SK-N-SH (cell line): ENCODE measurements at regions not wholly inside any gene's neighbourhood (a gene's known extent, or its start where the extent isn't known, plus 50 kb on each side); places are given as distances from the start of the nearest gene placed in this dataset.

ENCODE experiments used
- CTCF ChIA-PET: fragments of 300-600, 350-600 bp; formaldehyde crosslinking; extraction: SDS; loops from one replicate; lab custom pipeline; 2021; lab: Yijun Ruan, JAX
- POLR2A ChIA-PET: fragments of 350-600 bp; sonication (Branson Sonifier 250); formaldehyde crosslinking; extraction: SDS; loops from one replicate; lab custom pipeline; 2020; ENCODE audit warnings: antibody characterized with exemption, inconsistent platforms; lab: Yijun Ruan, JAX
- DNase-seq: peaks from one replicate; pipeline ENCODE4 v3.0.0; 2012
- H2AFZ ChIP-seq: fragments of 200-600 bp; sonication (generic); 2 replicates; pipeline ENCODE4 v1.8.1; 2016; ENCODE audit warnings: antibody characterized with exemption, mild to moderate bottlenecking, low read depth
- H3F3A ChIP-seq: fragments of 200-600 bp; sonication (generic); replicated peaks from 2 replicates; pipeline ENCODE3; 2016; ENCODE audit warnings: antibody characterized with exemption, mild to moderate bottlenecking; ENCODE audit not compliant: insufficient read depth
- H3K27ac ChIP-seq, 2 experiments: fragments of 200-500 bp in 1 of 2; fragments of 200-600 bp in 1 of 2; sonication (Bioruptor generic) in 1 of 2; sonication (generic), shearing (Covaris generic) in 1 of 2; 2 replicates each; pipeline versions ENCODE4 v1.5.1 to v1.6.1; 2014 to 2016; ENCODE audit warnings: low read depth in 2 of 2, inconsistent platforms in 1 of 2, low read length in 1 of 2, mild to moderate bottlenecking in 1 of 2, mixed read lengths in 1 of 2
- H3K27me3 ChIP-seq: fragments of 200-600 bp; sonication (generic), shearing (Covaris generic); 2 replicates; pipeline ENCODE4 v1.6.1; 2016; ENCODE audit warnings: mixed run types; ENCODE audit not compliant: insufficient read depth
- H3K36me3 ChIP-seq, 2 experiments: fragments of 200-500 bp in 1 of 2; fragments of 200-600 bp in 1 of 2; sonication (Bioruptor generic) in 1 of 2; sonication (generic) in 1 of 2; replicated peaks in 1 of 2; 2 replicates each; pipeline versions ENCODE3 to v1.5.1; 2014 to 2016; ENCODE audit warnings: low read length in 1 of 2, mild to moderate bottlenecking in 1 of 2; ENCODE audit not compliant: insufficient read depth in 2 of 2, control insufficient read depth in 1 of 2
- H3K4me1 ChIP-seq, 2 experiments: fragments of 200-500 bp in 1 of 2; fragments of 200-600 bp in 1 of 2; sonication (Bioruptor generic) in 1 of 2; sonication (generic), shearing (Covaris generic) in 1 of 2; 2 replicates each; pipeline versions ENCODE4 v1.5.1 to v1.6.1; 2014 to 2016; ENCODE audit warnings: low read depth in 1 of 2, low read length in 1 of 2, mixed run types in 1 of 2; ENCODE audit not compliant: insufficient read depth in 2 of 2, control insufficient read depth in 1 of 2
- H3K4me2 ChIP-seq: fragments of 200-600 bp; sonication (generic), shearing (Covaris generic); 2 replicates; pipeline ENCODE4 v1.6.1; 2017; ENCODE audit warnings: mixed run types
- H3K4me3 ChIP-seq, 2 experiments: fragments of 200-500 bp in 1 of 2; fragments of 200-600 bp in 1 of 2; sonication (Bioruptor generic) in 1 of 2; sonication (generic), shearing (Covaris generic) in 1 of 2; 2 replicates each; pipeline versions ENCODE4 v1.5.1 to v1.8.1; 2014 to 2016; ENCODE audit warnings: low read depth in 2 of 2, inconsistent platforms in 1 of 2, low read length in 1 of 2, mild to moderate bottlenecking in 1 of 2, mixed read lengths in 1 of 2, moderate library complexity in 1 of 2
- H3K79me2 ChIP-seq: fragments of 200-600 bp; sonication (generic); 2 replicates; pipeline ENCODE4 v1.8.1; 2017; ENCODE audit warnings: mild to moderate bottlenecking; ENCODE audit not compliant: insufficient read depth
- H3K9ac ChIP-seq: fragments of 200-600 bp; sonication (generic); 2 replicates; pipeline ENCODE4 v1.6.1; 2017; ENCODE audit warnings: mixed run types
- H3K9me2 ChIP-seq: fragments of 200-600 bp; sonication (generic); 2 replicates; pipeline ENCODE4 v1.6.1; 2017; ENCODE audit warnings: mixed run types
- H3K9me3 ChIP-seq: fragments of 200-600 bp; sonication (generic); 2 replicates; pipeline ENCODE4 v1.6.1; 2017; ENCODE audit warnings: mixed run types, mild to moderate bottlenecking, moderate library complexity
- H4K20me1 ChIP-seq: fragments of 200-600 bp; sonication (generic); 2 replicates; pipeline ENCODE4 v1.6.1; 2017; ENCODE audit warnings: mild to moderate bottlenecking, mixed run types; ENCODE audit not compliant: insufficient read depth
- FOSL2 ChIP-seq: IDR thresholded peaks from 2 replicates; pipeline ENCODE4 v1.4.0; 2012; ENCODE audit warnings: low read depth, mild to moderate bottlenecking, moderate library complexity, borderline replicate concordance
- GABPA ChIP-seq: IDR thresholded peaks from 2 replicates; pipeline ENCODE4 v1.4.0; 2012; ENCODE audit warnings: low read depth, mild to moderate bottlenecking
- GATA2 ChIP-seq: sonication (generic); formaldehyde crosslinking; IDR thresholded peaks from 2 replicates; pipeline ENCODE4 v1.5.0; 2020; ENCODE audit warnings: mild to moderate bottlenecking, missing genetic modification reagents
- IRF3 ChIP-seq: fragments of 150-350 bp; IDR thresholded peaks from 2 replicates; pipeline ENCODE4 v1.6.1; 2016; ENCODE audit warnings: mild to moderate bottlenecking, low read depth, low read length
- MEF2A ChIP-seq: IDR thresholded peaks from 2 replicates; pipeline ENCODE4 v1.4.0; 2012; ENCODE audit warnings: low read depth, borderline replicate concordance
- MXI1 ChIP-seq: IDR thresholded peaks from 2 replicates; pipeline ENCODE4 v1.6.1; 2012; ENCODE audit warnings: mild to moderate bottlenecking, low read depth, low read length, improper control_type of control experiment
- PBX3 ChIP-seq: IDR thresholded peaks from 2 replicates; pipeline ENCODE4; 2012
- SIN3A ChIP-seq: IDR thresholded peaks from 2 replicates; pipeline ENCODE4 v1.6.1; 2012; ENCODE audit warnings: low read depth, mild to moderate bottlenecking, low read length, moderate library complexity, borderline replicate concordance
- TEAD4 ChIP-seq: IDR thresholded peaks from 2 replicates; pipeline ENCODE4 v1.4.0; 2012; ENCODE audit warnings: mild to moderate bottlenecking, borderline replicate concordance; ENCODE audit not compliant: insufficient read depth
- USF1 ChIP-seq: IDR thresholded peaks from 2 replicates; pipeline ENCODE4 v1.4.0; 2012; ENCODE audit warnings: low read depth, borderline replicate concordance
- YY1 ChIP-seq: IDR thresholded peaks from 2 replicates; pipeline ENCODE4 v1.4.0; 2012; ENCODE audit warnings: low read depth, mild to moderate bottlenecking
- WGBS: methylation state at CpG from one replicate; pipeline ENCODE4 v1.1.6; 2017; ENCODE audit warnings: low lambda C conversion rate; 5-methylcytosine and 5-hydroxymethylcytosine counted together

GRCh38 chr2:181218401-181218821 is 238.0 kb downstream of the UBE2E3 start:
- no peaks in the 10 kb centered on the region for H3F3A ChIP-seq
- no peak overlapping the region for H3K9ac ChIP-seq
- no peak overlapping the region for H2AFZ ChIP-seq
- no peak for DNase-seq
- no peaks in the 10 kb centered on the region; a peak in 1 of 4 replicates for H3K4me1 ChIP-seq
- H3K9me2 ChIP-seq = no peaks in the 10 kb centered on the region
- no peaks in the 10 kb centered on the region for H3K9me3 ChIP-seq
- ChIA-PET CTCF (no interaction called here), POLR2A (no interaction called here)
- no peaks in the 10 kb centered on the region for H3K36me3 ChIP-seq
- H3K4me3 ChIP-seq = no peak overlapping the region
- TF ChIP-seq TEAD4 (no peak), GABPA (no peak), PBX3 (no peak), MXI1 (no peak), MEF2A (no peak), YY1 (no peak), SIN3A (no peak), USF1 (no peak), GATA2 (CRISPR knock-in tag) (no peak)
- H3K79me2 ChIP-seq = no peaks in the 10 kb centered on the region
- H3K27me3 ChIP-seq = no peaks in the 10 kb centered on the region
- H3K27ac ChIP-seq = no peak overlapping the region
- H4K20me1 ChIP-seq = no peaks in the 10 kb centered on the region
- H3K4me2 ChIP-seq = no peak overlapping the region
- 93% methylated on average over 3 of the region's 3 CpGs for WGBS

- 67% methylated on average over 2 of the region's 2 CpGs for WGBS
- H4K20me1 ChIP-seq = no peaks in the 10 kb centered on the region
- POLR2A ChIA-PET = no interaction called here
- no peaks in the 10 kb centered on the region for H3K4me1 ChIP-seq
- H3K4me3 ChIP-seq = no peak overlapping the region
- H3F3A ChIP-seq = no peaks in the 10 kb centered on the region
- H3K27me3 ChIP-seq = no peaks in the 10 kb centered on the region
- H3K36me3 ChIP-seq = no peaks in the 10 kb centered on the region
- H3K9ac ChIP-seq = no peak overlapping the region
- no peak for DNase-seq
- no peaks in the 10 kb centered on the region for H3K9me3 ChIP-seq
- no peak for TF ChIP-seq IRF3
- no peak for TF ChIP-seq PBX3
- no peak for TF ChIP-seq FOSL2
- no peak for TF ChIP-seq GABPA
- no peak overlapping the region for H2AFZ ChIP-seq
- H3K4me2 ChIP-seq = no peak overlapping the region
- H3K9me2 ChIP-seq = no peaks in the 10 kb centered on the region
- H3K79me2 ChIP-seq = no peaks in the 10 kb centered on the region
- H3K27ac ChIP-seq = no peak overlapping the region
- CTCF ChIA-PET = no interaction called here
Observed at GRCh38 chr2:181223234-181223633, 234.0 kb upstream of the ITGA4 start.
